ENCODE measurements at regions not wholly inside any gene's neighbourhood (a gene's known extent, or its start where the extent isn't known, plus 50 kb on each side); places are given as distances from the start of the nearest gene placed in this dataset.

- TF ChIP-seq POLR2AphosphoS5 (IDR thresholded peaks at IDR 0.05; ENCODE audit: low read depth) (no peak), CTCF (IDR thresholded peaks at IDR 0.05; ENCODE audit: insufficient read depth, low read length) (no peak)
Observed at GRCh38 chr7:110001254-110001938, 1089.5 kb upstream of the LRRN3 start.

Data from HL-60 (cell line).